Osteocyte (in vitro differentiated cells): ENCODE measurements at regions not wholly inside any gene's neighbourhood (a gene's known extent, or its start where the extent isn't known, plus 50 kb on each side); places are given as distances from the start of the nearest gene placed in this dataset.
A peak's percentile ranks its signal among the peaks of the same experiment; 100 is the strongest.

Experiments used
- DNase-seq: peaks from one replicate; pipeline ENCODE4 v3.0.0; 2021; ENCODE audit warnings: mixed read lengths; ENCODE audit not compliant: unreplicated experiment; ENCODE audit errors: extremely low spot score
- H3K27ac Mint-ChIP-seq: one replicate; pipeline ENCODE4 v1.8.0; 2021; ENCODE audit warnings: mild to moderate bottlenecking, mixed read lengths; ENCODE audit not compliant: unreplicated experiment
- H3K27me3 Mint-ChIP-seq: one replicate; pipeline ENCODE4 v1.8.0; 2021; ENCODE audit warnings: mixed read lengths; ENCODE audit not compliant: unreplicated experiment
- H3K36me3 Mint-ChIP-seq: one replicate; pipeline ENCODE4 v1.8.0; 2021; ENCODE audit warnings: mixed read lengths; ENCODE audit not compliant: unreplicated experiment
- H3K4me1 Mint-ChIP-seq: one replicate; pipeline ENCODE4 v1.8.0; 2021; ENCODE audit warnings: mixed read lengths; ENCODE audit not compliant: unreplicated experiment
- H3K4me3 Mint-ChIP-seq: one replicate; pipeline ENCODE4 v1.8.0; 2021; ENCODE audit warnings: mild to moderate bottlenecking, moderate library complexity, mixed read lengths; ENCODE audit not compliant: unreplicated experiment
- H3K9me3 Mint-ChIP-seq: one replicate; pipeline ENCODE4 v1.8.0; 2021; ENCODE audit warnings: mixed read lengths; ENCODE audit not compliant: unreplicated experiment
- CTCF ChIP-seq: fragments of 200-600 bp; sonication (generic); IDR thresholded peaks from 2 replicates; pipeline ENCODE4 v1.5.0; 2021; ENCODE audit warnings: antibody characterized with exemption, mild to moderate bottlenecking, moderate library complexity

- Mint-ChIP-seq H3K36me3 (no peaks in the 10 kb centered on the region), H3K4me1 (peaks cover 35% of the 10 kb centered on the region), H3K27ac (peak overlapping the region; percentile 4), H3K27me3 (peaks cover 9% of the 10 kb centered on the region), H3K4me3 (no peak overlapping the region), H3K9me3 (no peaks in the 10 kb centered on the region)
- no peak for DNase-seq
- TF ChIP-seq CTCF = no peak
Measured at GRCh38 chr12:75888399-75888798, 143.2 kb downstream of the PHLDA1 start.

GRCh38 chr12:75887979-75888378 is 143.6 kb downstream of the PHLDA1 start:
- no peak for TF ChIP-seq CTCF
- H3K9me3 Mint-ChIP-seq = no peaks in the 10 kb centered on the region
- H3K4me3 Mint-ChIP-seq = no peak overlapping the region
- no peaks in the 10 kb centered on the region for H3K36me3 Mint-ChIP-seq
- no peak overlapping the region for H3K27ac Mint-ChIP-seq
- peaks cover 37% of the 10 kb centered on the region for H3K4me1 Mint-ChIP-seq
- peaks cover 11% of the 10 kb centered on the region for H3K27me3 Mint-ChIP-seq
- no peak for DNase-seq

- no peak overlapping the region for H3K4me3 Mint-ChIP-seq
- H3K4me1 Mint-ChIP-seq = peaks cover 37% of the 10 kb centered on the region
- H3K36me3 Mint-ChIP-seq = no peaks in the 10 kb centered on the region
- peaks cover 15% of the 10 kb centered on the region for H3K27me3 Mint-ChIP-seq
- TF ChIP-seq CTCF = no peak
- DNase-seq = no peak
- no peaks in the 10 kb centered on the region for H3K9me3 Mint-ChIP-seq
- no peak overlapping the region for H3K27ac Mint-ChIP-seq
Measured at GRCh38 chr12:75884465-75884985, 147.1 kb downstream of the PHLDA1 start.

- no peak for DNase-seq
- peak overlapping the region; percentile 13 for H3K27ac Mint-ChIP-seq
- H3K4me3 Mint-ChIP-seq = no peak overlapping the region
Measured at GRCh38 chr12:75883241-75883640, 148.3 kb downstream of the PHLDA1 start.

GRCh38 chr12:75882421-75882820 is 149.2 kb downstream of the PHLDA1 start:
- Mint-ChIP-seq H3K27ac (peak overlapping the region; percentile 38), H3K4me1 (peaks cover 32% of the 10 kb centered on the region), H3K9me3 (no peaks in the 10 kb centered on the region), H3K27me3 (peaks cover 16% of the 10 kb centered on the region), H3K36me3 (no peaks in the 10 kb centered on the region), H3K4me3 (no peak overlapping the region)
- DNase-seq = no peak
- no peak for TF ChIP-seq CTCF

More at GRCh38 chr12:75883241-75883640, 148.3 kb downstream of the PHLDA1 start:
- H3K27me3 Mint-ChIP-seq = peaks cover 16% of the 10 kb centered on the region
- no peaks in the 10 kb centered on the region for H3K36me3 Mint-ChIP-seq
- H3K9me3 Mint-ChIP-seq = no peaks in the 10 kb centered on the region
- peaks cover 29% of the 10 kb centered on the region for H3K4me1 Mint-ChIP-seq
- TF ChIP-seq CTCF = no peak
